ENCODE measurements at regions not wholly inside any gene's neighbourhood (a gene's known extent, or its start where the extent isn't known, plus 50 kb on each side); places are given as distances from the start of the nearest gene placed in this dataset.

DNA sequence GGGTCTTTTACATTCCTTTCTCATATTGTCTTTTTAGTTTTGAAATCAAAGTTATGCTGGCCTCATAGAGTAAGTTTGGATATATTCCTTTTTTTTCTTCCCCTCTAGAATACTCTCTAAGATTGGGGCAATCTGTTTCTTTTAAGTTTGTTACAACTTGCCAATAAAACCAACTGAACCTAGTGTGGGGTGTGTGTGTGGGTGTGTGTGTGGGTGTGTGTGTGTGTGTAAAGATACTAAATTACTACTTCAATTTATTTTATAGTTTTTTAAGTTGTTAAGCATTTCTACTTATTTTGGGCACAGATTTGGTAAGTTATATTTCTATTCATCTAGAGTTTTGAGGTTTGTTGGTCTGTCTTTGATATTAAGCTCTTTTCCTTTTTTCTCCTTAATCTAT, 198.2 kb upstream of the TMC3 start:
- Mint-ChIP-seq H3K4me3 (no peak overlapping the region), H3K4me1 (ENCODE audit: low read depth) (no peaks in the 10 kb centered on the region), H3K36me3 (ENCODE audit: insufficient read depth) (no peaks in the 10 kb centered on the region), H3K9me3 (peaks cover 5% of the 10 kb centered on the region), H3K27me3 (ENCODE audit: low read depth) (peaks cover 16% of the 10 kb centered on the region)
- no peak for ATAC-seq
- no peak for DNase-seq

DNA sequence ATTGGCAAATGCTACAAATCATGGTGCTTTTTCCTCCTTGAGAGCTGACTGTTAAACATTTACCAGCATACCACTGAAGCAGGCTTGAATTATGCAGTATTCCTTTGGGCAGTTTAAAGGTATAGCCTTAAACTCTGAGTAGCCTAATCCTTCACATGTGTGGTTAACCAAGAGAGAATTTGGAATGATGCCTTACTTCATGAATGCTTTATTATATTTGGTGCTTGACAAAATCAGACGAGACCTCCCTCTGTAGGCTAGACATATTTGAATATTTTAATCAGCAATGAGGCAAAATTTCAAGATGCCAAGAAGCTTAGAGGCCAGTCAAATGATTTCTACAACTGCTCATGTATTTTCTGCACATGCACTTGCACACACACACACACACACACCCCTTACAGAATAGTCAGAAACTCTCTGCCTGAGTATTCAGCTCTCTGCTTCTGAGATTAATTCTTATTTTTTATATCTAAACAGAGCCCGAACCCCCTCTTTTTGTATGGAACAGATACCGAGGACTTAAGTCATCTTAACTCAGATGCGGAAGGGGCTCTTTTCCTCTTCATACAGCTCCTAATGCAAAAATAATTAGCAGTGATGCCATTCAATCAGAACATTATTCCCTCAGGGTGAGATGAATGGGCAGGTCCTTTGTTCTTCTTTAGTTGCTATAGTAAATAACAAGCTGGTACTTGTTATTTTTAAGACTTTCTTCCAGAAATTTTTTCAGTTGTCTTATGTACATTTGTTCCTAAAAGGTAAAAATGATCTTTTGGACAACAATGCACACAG, 195.5 kb upstream of the TMC3 start:
- ATAC-seq = no peak
- H3K36me3 Mint-ChIP-seq (ENCODE audit: insufficient read depth) = no peaks in the 10 kb centered on the region
- DNase-seq = no peak
- peaks cover 8% of the 10 kb centered on the region for H3K27me3 Mint-ChIP-seq (ENCODE audit: low read depth)
- no peak overlapping the region for H3K4me3 Mint-ChIP-seq
- no peaks in the 10 kb centered on the region for H3K4me1 Mint-ChIP-seq (ENCODE audit: low read depth)
- peaks cover 5% of the 10 kb centered on the region for H3K9me3 Mint-ChIP-seq

DNA sequence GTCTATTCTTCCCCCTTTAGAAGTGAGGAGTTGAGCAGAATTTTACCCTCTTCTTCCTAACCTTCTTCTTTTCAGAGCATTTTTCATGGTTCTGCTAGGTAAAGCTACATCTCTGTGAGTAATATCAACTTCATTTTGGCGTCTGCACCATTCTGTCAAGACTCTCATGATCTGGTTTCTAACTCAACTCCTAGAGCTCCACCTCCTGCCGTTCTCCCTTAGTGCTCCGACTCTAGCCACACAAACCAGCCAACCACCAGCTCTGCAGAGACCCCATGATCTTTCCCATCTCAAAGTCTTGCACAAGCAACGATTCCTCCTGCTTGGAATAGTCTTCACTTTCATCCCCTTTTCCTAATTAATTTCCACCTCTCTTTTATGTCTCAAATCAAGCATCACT, 193.9 kb upstream of the TMC3 start:
- Mint-ChIP-seq H3K36me3 (ENCODE audit: insufficient read depth) (no peaks in the 10 kb centered on the region), H3K9me3 (peaks cover 5% of the 10 kb centered on the region), H3K27me3 (ENCODE audit: low read depth) (peaks cover 8% of the 10 kb centered on the region), H3K4me1 (ENCODE audit: low read depth) (no peaks in the 10 kb centered on the region), H3K4me3 (no peak overlapping the region)
- ATAC-seq (no peak), DNase-seq (no peak)

DNA sequence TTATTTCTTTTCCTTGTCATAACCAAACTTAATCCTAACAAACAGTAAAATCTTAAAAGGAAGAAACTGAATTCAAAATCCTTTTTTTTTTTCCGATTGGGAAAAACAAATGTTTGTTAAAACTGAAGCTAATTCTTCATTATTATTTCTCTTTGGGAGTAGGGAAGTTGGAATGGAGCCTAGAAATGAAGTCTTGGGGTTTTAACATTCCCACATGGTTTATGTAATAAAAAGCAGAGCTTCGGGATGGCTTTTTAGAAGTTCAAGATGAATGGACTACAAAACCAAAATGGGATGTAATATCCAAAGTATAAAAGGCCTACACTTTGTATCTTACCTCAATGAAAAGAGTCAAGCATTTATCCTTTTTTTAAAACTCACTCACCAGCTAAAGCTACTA, 189.0 kb upstream of the TMC3 start:
- Mint-ChIP-seq H3K9me3 (peaks cover 1% of the 10 kb centered on the region), H3K4me3 (no peak overlapping the region), H3K4me1 (ENCODE audit: low read depth) (no peaks in the 10 kb centered on the region), H3K27me3 (ENCODE audit: low read depth) (no peaks in the 10 kb centered on the region), H3K36me3 (ENCODE audit: insufficient read depth) (no peaks in the 10 kb centered on the region)
- DNase-seq (no peak), ATAC-seq (no peak)

DNA sequence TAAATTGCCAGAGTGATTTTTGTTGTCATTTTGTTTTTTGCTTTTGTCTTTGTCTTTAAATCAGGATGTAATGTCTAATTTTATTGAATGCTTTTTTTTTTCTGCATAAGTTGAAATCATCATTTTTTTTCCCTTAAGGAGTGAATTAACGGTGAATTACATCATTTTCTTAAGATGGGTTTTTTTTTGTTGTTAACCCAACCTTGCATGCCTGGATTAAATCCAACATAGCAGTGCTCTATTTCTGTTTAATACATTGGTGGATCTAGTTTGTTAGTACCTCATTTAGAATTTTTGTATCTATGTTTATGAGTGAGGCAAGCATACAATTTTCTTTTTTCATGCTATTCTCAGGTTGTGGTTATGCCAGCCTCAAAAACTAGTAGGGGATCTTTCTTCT, 186.4 kb upstream of the TMC3 start:
- DNase-seq (no peak), ATAC-seq (no peak)
- Mint-ChIP-seq H3K4me1 (ENCODE audit: low read depth) (no peaks in the 10 kb centered on the region), H3K36me3 (ENCODE audit: insufficient read depth) (no peaks in the 10 kb centered on the region), H3K27me3 (ENCODE audit: low read depth) (peaks cover 1% of the 10 kb centered on the region), H3K4me3 (no peak overlapping the region), H3K9me3 (peaks cover 8% of the 10 kb centered on the region)

DNA sequence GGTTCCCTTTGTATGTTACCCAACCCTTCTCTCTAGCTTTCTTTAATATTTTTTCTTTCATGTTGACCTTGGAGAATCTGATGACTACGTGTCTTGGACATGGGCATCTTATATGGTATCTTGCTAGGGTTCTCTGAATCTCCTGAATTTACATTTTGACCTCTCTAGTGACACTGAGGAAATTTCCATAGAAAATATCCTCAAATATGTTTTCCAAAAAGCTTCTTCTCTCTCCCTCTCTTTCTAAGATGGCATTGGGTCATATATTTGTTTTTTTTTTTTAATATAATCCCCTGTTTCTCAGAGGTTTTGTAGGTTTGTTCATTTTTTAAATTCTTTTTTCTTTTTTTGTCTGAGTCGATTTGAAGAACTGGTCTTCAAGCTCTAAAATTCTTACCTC, 184.0 kb upstream of the TMC3 start:
- ATAC-seq (no peak), DNase-seq (no peak)
- peaks cover 1% of the 10 kb centered on the region for H3K27me3 Mint-ChIP-seq (ENCODE audit: low read depth)
- no peak overlapping the region for H3K4me3 Mint-ChIP-seq
- H3K36me3 Mint-ChIP-seq (ENCODE audit: insufficient read depth) = no peaks in the 10 kb centered on the region
- peaks cover 8% of the 10 kb centered on the region for H3K9me3 Mint-ChIP-seq
- no peaks in the 10 kb centered on the region for H3K4me1 Mint-ChIP-seq (ENCODE audit: low read depth)

DNA sequence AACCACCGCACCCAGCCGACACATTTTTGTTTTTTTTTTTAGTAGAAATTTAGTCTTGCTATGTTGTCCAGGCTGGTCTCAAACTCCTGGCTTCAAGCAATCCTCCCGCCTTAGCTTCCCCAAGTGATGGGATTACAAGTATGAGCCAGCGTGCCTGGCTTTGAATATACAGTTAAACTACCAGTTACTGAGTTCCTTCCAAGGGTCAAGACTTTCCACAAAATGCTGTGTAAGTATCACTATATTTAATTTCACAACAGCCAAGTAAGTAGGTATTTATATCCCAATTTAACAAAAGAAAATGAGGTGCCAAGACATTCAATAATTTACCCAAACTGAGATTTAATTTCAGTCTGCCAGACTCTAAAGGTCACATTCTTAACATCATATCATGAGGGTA, 181.3 kb upstream of the TMC3 start:
- H3K36me3 Mint-ChIP-seq (ENCODE audit: insufficient read depth) = no peaks in the 10 kb centered on the region
- DNase-seq = no peak
- peaks cover 8% of the 10 kb centered on the region for H3K9me3 Mint-ChIP-seq
- peaks cover 1% of the 10 kb centered on the region for H3K27me3 Mint-ChIP-seq (ENCODE audit: low read depth)
- no peaks in the 10 kb centered on the region for H3K4me1 Mint-ChIP-seq (ENCODE audit: low read depth)
- no peak for ATAC-seq
- no peak overlapping the region for H3K4me3 Mint-ChIP-seq

DNA sequence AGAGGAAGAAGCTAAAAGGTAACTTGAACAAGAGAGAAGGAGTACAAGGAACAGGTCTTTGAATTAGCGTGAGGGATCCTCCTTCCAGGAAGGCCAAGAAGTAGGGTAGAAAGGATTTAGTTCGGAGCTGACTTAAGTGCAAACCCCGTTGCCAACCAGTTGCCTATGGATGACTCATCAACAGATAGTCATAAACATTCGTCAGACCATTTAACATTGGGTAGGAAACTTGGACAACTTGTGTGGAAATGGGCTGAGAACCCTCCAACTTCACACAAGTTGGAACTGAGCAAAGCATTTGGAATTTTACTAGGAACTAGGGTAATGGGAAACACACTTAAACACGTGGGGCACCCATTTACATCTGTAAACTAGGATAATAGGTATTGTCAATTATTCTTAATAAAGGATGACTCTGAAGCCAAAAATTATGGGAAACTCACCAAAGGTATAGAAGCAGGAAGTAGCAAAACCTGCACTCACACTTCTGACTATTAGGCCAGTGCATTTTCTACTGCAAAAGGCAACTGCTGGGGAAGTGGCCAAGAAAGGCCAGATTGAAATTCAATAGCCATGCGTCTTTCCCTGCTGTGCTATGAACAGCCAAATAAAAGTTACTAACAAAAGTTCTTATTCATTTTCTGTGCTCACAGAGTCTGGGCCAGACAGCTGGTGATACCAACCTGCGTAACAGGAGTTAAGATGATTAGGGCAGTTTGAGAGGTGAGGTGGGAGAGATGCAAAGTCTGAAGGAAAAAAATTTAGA, 174.5 kb upstream of the TMC3 start:
- Mint-ChIP-seq H3K4me1 (ENCODE audit: low read depth) (no peaks in the 10 kb centered on the region), H3K36me3 (ENCODE audit: insufficient read depth) (no peaks in the 10 kb centered on the region), H3K27me3 (ENCODE audit: low read depth) (no peaks in the 10 kb centered on the region), H3K9me3 (no peaks in the 10 kb centered on the region), H3K4me3 (no peak overlapping the region)
- DNase-seq (no peak), ATAC-seq (no peak)

DNA sequence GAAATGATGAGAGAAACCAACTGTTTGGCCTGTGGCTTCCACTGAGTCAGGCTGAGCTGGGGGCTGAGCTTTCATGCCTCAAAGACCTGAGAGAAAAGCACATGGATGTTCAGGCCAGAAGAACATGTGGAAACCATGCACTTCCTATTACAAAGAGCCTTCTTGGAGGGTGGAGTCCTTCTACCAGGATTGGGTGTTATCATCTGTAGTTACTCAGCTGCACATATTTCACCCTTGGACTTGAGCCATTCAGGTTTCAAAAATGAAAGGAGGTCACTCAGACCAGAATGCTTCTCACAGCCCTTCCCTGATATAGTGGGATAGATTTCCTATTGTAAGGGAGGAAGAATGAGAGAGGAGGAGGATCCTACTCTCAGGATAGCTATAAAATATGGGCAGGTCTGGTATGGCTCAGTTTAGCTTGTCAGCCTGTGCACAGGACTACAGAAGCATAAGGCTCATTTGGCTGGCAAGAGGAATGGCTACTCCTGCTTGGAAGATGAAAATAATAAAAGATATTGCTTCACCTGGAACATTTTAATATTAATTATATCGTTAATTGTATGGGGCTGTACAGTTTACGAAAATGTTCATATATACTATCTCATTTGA, 173.6 kb upstream of the TMC3 start:
- no peaks in the 10 kb centered on the region for H3K27me3 Mint-ChIP-seq (ENCODE audit: low read depth)
- no peak for ATAC-seq
- no peaks in the 10 kb centered on the region for H3K4me1 Mint-ChIP-seq (ENCODE audit: low read depth)
- H3K9me3 Mint-ChIP-seq = no peaks in the 10 kb centered on the region
- DNase-seq = no peak
- H3K4me3 Mint-ChIP-seq = no peak overlapping the region
- H3K36me3 Mint-ChIP-seq (ENCODE audit: insufficient read depth) = no peaks in the 10 kb centered on the region

DNA sequence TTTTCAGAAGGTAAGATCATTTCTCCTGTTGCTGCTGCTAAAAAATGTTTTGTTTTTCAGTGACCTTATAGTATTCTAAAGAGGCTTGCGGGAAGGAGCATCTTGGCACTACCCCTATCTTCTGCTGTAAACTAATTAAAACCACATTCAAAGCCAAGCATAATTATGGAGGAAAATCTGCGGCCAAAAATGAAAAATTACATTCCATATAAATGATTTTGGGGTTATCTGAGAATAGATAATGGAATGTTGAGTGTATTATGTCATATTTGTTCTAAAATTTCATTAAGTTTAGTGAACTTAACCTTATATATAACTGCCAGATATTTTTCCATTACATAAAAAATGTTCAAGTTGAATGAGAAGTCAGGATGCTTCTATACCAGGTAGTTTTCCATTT, 170.4 kb upstream of the TMC3 start:
- Mint-ChIP-seq H3K27me3 (ENCODE audit: low read depth) (peaks cover 2% of the 10 kb centered on the region), H3K9me3 (no peaks in the 10 kb centered on the region), H3K4me1 (ENCODE audit: low read depth) (no peaks in the 10 kb centered on the region), H3K4me3 (no peak overlapping the region), H3K36me3 (ENCODE audit: insufficient read depth) (no peaks in the 10 kb centered on the region)
- DNase-seq = no peak
- ATAC-seq = no peak

DNA sequence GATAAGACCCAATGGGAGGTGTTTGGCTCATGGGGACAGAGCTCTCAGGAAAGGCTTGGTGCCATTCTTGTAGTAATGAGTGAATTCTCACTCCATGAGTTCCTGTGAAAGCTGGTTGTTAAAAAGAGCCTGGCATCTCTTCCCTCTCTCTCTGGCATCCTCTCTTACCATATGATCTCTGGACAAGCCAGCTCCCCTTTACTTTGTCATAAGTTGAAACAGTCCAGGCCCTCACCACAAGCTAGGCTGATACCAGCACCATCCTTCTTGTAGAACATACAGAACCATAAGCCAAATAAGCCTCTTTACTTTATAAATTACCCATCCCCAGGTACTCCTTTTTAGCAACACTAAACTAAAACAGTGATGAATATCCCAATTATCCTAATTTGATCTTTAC, 166.9 kb upstream of the TMC3 start:
- Mint-ChIP-seq H3K4me1 (ENCODE audit: low read depth) (no peaks in the 10 kb centered on the region), H3K27me3 (ENCODE audit: low read depth) (peaks cover 5% of the 10 kb centered on the region), H3K9me3 (no peaks in the 10 kb centered on the region), H3K36me3 (ENCODE audit: insufficient read depth) (no peaks in the 10 kb centered on the region), H3K4me3 (no peak overlapping the region)
- ATAC-seq (no peak), DNase-seq (no peak)

DNA sequence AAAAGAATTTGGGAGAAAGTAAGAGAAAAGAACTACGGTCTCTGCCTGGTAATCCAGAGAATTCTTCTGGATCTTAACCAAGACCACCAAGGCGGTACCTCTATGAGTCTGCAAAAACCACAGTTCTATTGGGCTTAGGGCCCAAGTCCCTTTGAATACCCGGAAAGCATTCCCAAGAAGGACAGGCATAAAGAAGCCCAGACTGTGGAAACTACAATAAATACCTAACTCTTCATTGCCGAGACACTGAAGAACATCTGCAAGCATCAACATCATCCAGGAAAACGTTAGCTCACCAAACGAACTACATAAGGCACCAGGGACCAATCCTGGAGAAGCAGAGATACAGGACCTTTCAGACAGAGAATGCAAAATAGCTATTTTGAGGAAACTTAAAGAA, 162.3 kb upstream of the TMC3 start:
- H3K36me3 Mint-ChIP-seq (ENCODE audit: insufficient read depth) = no peaks in the 10 kb centered on the region
- peaks cover 10% of the 10 kb centered on the region for H3K27me3 Mint-ChIP-seq (ENCODE audit: low read depth)
- no peaks in the 10 kb centered on the region for H3K9me3 Mint-ChIP-seq
- H3K4me1 Mint-ChIP-seq (ENCODE audit: low read depth) = no peaks in the 10 kb centered on the region
- no peak overlapping the region for H3K4me3 Mint-ChIP-seq
- no peak for DNase-seq
- ATAC-seq = no peak

DNA sequence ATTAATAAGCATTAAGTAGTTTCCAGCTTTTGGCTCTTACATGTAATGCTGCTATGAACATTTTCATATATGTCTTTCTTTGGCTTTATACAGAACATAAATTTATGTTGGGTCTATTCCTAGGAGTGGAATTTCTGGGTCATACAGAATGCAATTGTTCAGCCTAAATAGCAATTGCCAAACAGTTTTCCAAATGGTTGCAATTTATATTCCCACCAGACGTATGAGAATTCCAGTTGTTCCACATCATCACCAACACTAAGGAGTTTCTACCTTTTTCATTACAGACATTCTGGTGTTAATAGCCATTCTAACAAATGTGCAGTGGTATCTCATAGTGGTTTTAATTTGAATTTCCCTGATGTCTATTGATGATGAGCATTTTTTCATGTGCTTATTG, 160.1 kb upstream of the TMC3 start:
- no peak for ATAC-seq
- Mint-ChIP-seq H3K9me3 (no peaks in the 10 kb centered on the region), H3K36me3 (ENCODE audit: insufficient read depth) (no peaks in the 10 kb centered on the region), H3K4me3 (no peak overlapping the region), H3K4me1 (ENCODE audit: low read depth) (no peaks in the 10 kb centered on the region), H3K27me3 (ENCODE audit: low read depth) (peaks cover 11% of the 10 kb centered on the region)
- no peak for DNase-seq

DNA sequence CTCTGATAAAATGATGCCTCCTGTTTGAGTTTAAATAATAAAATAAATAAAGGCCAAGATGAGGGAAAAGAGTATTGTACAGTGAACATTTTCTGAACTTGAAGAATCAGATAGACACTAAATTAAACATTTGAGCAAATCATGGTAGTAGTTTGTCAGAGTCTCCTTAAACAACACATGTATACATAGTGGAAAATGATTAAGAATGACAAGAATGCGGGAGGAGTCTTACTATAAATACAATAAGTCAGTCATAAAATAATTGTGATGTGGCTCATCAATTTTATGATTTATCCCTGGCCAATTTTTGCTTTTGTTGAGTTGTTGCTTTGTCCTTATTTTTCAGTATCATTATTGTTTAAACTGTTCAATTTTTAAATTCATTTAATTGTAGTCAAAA, 158.0 kb upstream of the TMC3 start:
- Mint-ChIP-seq H3K4me1 (ENCODE audit: low read depth) (no peaks in the 10 kb centered on the region), H3K36me3 (ENCODE audit: insufficient read depth) (no peaks in the 10 kb centered on the region), H3K27me3 (ENCODE audit: low read depth) (peaks cover 14% of the 10 kb centered on the region), H3K9me3 (no peaks in the 10 kb centered on the region), H3K4me3 (no peak overlapping the region)
- ATAC-seq = no peak
- no peak for DNase-seq

DNA sequence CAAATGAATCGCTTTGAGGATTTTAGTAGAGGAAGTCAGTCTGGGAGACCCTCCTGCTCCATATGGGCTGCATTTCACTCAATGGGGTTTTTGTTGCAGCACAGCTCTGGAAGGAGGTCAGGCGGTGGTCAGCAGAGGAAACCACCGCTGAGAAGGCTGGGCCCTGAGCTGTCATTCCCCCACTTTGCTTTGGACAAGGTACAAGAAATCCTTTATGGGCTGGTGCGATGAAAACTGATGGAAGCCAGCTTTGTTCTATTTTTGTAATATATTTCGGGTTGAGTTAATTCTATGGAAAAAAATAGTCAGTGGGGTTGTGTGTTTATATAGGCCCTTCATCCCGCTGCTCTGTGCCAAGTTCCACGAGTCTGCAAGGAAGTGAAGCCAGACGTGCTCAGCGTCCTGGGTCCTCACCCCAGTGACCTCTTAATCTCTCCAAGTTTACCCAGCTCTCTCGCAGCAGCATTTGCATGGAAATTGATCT, 157.1 kb upstream of the TMC3 start:
- no peaks in the 10 kb centered on the region for H3K4me1 Mint-ChIP-seq (ENCODE audit: low read depth)
- H3K27me3 Mint-ChIP-seq (ENCODE audit: low read depth) = peaks cover 11% of the 10 kb centered on the region
- DNase-seq (no peak), ATAC-seq (no peak)
- no peaks in the 10 kb centered on the region for H3K9me3 Mint-ChIP-seq
- no peaks in the 10 kb centered on the region for H3K36me3 Mint-ChIP-seq (ENCODE audit: insufficient read depth)
- no peak overlapping the region for H3K4me3 Mint-ChIP-seq

Data from activated T-cell treated with anti-CD3 and anti-CD28 coated beads, Interleukin-2, amount 50 U/mL, for 4 hours (primary cell).